PC-3 (cell line): ENCODE measurements at regions not wholly inside any gene's neighbourhood (a gene's known extent, or its start where the extent isn't known, plus 50 kb on each side); places are given as distances from the start of the nearest gene placed in this dataset.

Experiments used
- ATAC-seq: fragments of 200-7000 bp; cut with Tn5 transposase; 2 replicates; pipeline ENCODE4 v1.9.1; 2020; ENCODE audit warnings: mild to moderate bottlenecking, moderate library complexity
- BruUV-seq: library from RNA; stranded (reverse); fragments of 400-500 nt; replicated peaks from 2 replicates; lab custom pipeline; 2021; lab: Mats Ljungman, UMichigan
- CTCF ChIA-PET: fragments of 300-600 bp; sonication (Branson Sonifier 250); formaldehyde crosslinking; loops from one replicate; lab custom pipeline; 2022; ENCODE audit warnings: antibody characterized with exemption; lab: Charles Lee
- POLR2A ChIA-PET: fragments of 300-600 bp; sonication (Branson Sonifier 250); formaldehyde crosslinking; loops from one replicate; lab custom pipeline; 2022; ENCODE audit warnings: antibody characterized with exemption; ENCODE audit not compliant: unreplicated experiment; lab: Charles Lee
- DNase-seq: peaks from one replicate; pipeline ENCODE4 v3.0.0-alpha.2; 2015
- H2AFZ ChIP-seq: fragments of 300-600 bp; sonication (generic); 2 replicates; pipeline ENCODE4 v1.6.0; 2016; ENCODE audit warnings: antibody characterized with exemption, low read length
- H3F3A ChIP-seq: fragments of 300-600 bp; sonication (generic); one replicate; pipeline ENCODE4 v1.6.0; 2017; ENCODE audit warnings: antibody characterized with exemption, low read length, control low read depth, mild to moderate bottlenecking; ENCODE audit not compliant: unreplicated experiment
- H3K27ac ChIP-seq: fragments of 300-600 bp; sonication (generic); 2 replicates; pipeline ENCODE4 v1.5.1; 2016; ENCODE audit warnings: mild to moderate bottlenecking, low read length
- H3K27me3 ChIP-seq: fragments of 300-600 bp; sonication (generic); 2 replicates; pipeline ENCODE4 v1.6.1; 2016; ENCODE audit warnings: low read length, mixed read lengths
- H3K36me3 ChIP-seq: fragments of 300-600 bp; sonication (generic); 2 replicates; pipeline ENCODE4 v1.6.1; 2016; ENCODE audit warnings: low read depth, mixed run types, low read length, mixed read lengths
- H3K4me1 ChIP-seq: fragments of 300-600 bp; sonication (generic); 2 replicates; pipeline ENCODE4 v1.5.1; 2016; ENCODE audit warnings: low read length; ENCODE audit not compliant: insufficient read depth
- H3K4me2 ChIP-seq: fragments of 300-600 bp; sonication (generic); 2 replicates; pipeline ENCODE4 v1.6.0; 2016; ENCODE audit warnings: low read length
- H3K4me3 ChIP-seq: fragments of 300-600 bp; sonication (generic); 2 replicates; pipeline ENCODE4 v1.5.1; 2016; ENCODE audit warnings: mild to moderate bottlenecking, low read length, mixed read lengths
- H3K79me2 ChIP-seq: fragments of 300-600 bp; sonication (generic); 2 replicates; pipeline ENCODE4 v1.6.1; 2017; ENCODE audit warnings: low read length, mixed read lengths
- H3K9ac ChIP-seq: fragments of 300-600 bp; sonication (generic); 2 replicates; pipeline ENCODE4 v1.6.0; 2016; ENCODE audit warnings: mild to moderate bottlenecking, low read length
- H3K9me2 ChIP-seq: fragments of 300-600 bp; sonication (generic); replicated peaks from 2 replicates; pipeline ENCODE4 v1.6.1; 2016; ENCODE audit warnings: mixed run types, low read length, mixed read lengths
- H3K9me3 ChIP-seq: fragments of 300-600 bp; sonication (generic); 2 replicates; pipeline ENCODE4 v1.6.1; 2016; ENCODE audit warnings: low read length, mixed read lengths
- H4K20me1 ChIP-seq: fragments of 300-600 bp; sonication (generic); 2 replicates; pipeline ENCODE4 v1.6.1; 2016; ENCODE audit warnings: low read length, mixed read lengths
- EZH2 ChIP-seq: fragments of 300-600 bp; sonication (generic); IDR thresholded peaks from one replicate; pipeline ENCODE4 v1.6.1; 2017; ENCODE audit warnings: antibody characterized with exemption, mild to moderate bottlenecking, low read length; ENCODE audit not compliant: unreplicated experiment
- EZH2phosphoT487 ChIP-seq: fragments of 300-600 bp; sonication (generic); IDR thresholded peaks from 2 replicates; pipeline ENCODE4 v1.6.1; 2018; ENCODE audit warnings: mild to moderate bottlenecking, antibody characterized with exemption, low read length, borderline replicate concordance
- intact Hi-C: fragments of 100-400 bp; cut with micrococcal nuclease; formaldehyde crosslinking; loops from 2 replicates; pipeline ENCODE4 v1.9.0; 2023
- TF ChIP-seq, protein P1 (sequence below): fragments of 300-600 bp; sonication (generic); conservative IDR thresholded peaks from 2 replicates; pipeline ENCODE4 v1.5.1; 2017; ENCODE audit warnings: antibody characterized with exemption, low read depth, mild to moderate bottlenecking, low read length

DNA sequence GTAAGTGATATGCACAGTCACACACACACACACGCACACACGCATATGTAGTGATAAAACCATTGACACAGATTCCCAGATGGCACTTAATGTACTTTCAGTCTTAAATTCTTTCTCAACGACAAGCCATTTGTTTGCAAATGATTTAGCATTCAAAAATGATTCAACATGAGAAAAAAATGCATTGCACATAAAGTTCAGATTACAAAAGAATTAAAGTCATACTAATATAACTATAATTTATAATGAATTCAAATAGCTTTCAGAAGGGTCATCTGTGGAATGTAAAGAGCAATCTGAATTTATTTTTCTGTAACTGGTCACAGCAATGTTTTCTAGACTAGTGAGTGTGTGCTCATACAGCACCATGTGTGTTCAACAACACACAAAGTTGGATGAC lies 521.6 kb upstream of the ZNF337 start:
- H3K36me3 ChIP-seq = no peaks in the 10 kb centered on the region
- H3K9me3 ChIP-seq = no peaks in the 10 kb centered on the region
- H3K4me1 ChIP-seq = no peaks in the 10 kb centered on the region
- CTCF ChIA-PET = no interaction called here
- TF ChIP-seq EZH2 = no peak
- TF ChIP-seq EZH2phosphoT487 = no peak
- TF ChIP-seq, protein P1, sequence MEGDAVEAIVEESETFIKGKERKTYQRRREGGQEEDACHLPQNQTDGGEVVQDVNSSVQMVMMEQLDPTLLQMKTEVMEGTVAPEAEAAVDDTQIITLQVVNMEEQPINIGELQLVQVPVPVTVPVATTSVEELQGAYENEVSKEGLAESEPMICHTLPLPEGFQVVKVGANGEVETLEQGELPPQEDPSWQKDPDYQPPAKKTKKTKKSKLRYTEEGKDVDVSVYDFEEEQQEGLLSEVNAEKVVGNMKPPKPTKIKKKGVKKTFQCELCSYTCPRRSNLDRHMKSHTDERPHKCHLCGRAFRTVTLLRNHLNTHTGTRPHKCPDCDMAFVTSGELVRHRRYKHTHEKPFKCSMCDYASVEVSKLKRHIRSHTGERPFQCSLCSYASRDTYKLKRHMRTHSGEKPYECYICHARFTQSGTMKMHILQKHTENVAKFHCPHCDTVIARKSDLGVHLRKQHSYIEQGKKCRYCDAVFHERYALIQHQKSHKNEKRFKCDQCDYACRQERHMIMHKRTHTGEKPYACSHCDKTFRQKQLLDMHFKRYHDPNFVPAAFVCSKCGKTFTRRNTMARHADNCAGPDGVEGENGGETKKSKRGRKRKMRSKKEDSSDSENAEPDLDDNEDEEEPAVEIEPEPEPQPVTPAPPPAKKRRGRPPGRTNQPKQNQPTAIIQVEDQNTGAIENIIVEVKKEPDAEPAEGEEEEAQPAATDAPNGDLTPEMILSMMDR = no peak
- no peak overlapping the region for H3K9ac ChIP-seq
- H3K27ac ChIP-seq = no peak overlapping the region
- intact Hi-C loops = loop anchor here (10.0 kb wide), 2 partner anchors 76 to 84 kb away; no protein-coding TSS in a partner anchor
- H3K4me2 ChIP-seq = no peak overlapping the region
- no peak overlapping the region for H2AFZ ChIP-seq
- no peaks in the 10 kb centered on the region for H4K20me1 ChIP-seq
- no peaks in the 10 kb centered on the region for H3K9me2 ChIP-seq
- H3K4me3 ChIP-seq = no peak overlapping the region
- DNase-seq = peak; percentile 30
- H3F3A ChIP-seq = no peaks in the 10 kb centered on the region
- no TSS peak for BruUV-seq
- no peaks in the 10 kb centered on the region for H3K79me2 ChIP-seq
- POLR2A ChIA-PET = no interaction called here
- ATAC-seq = peak; percentile 15; the same call in 1 of the 2 replicates
- H3K27me3 ChIP-seq = peaks cover 14% of the 10 kb centered on the region; the same call in 1 of the 2 replicates

DNA sequence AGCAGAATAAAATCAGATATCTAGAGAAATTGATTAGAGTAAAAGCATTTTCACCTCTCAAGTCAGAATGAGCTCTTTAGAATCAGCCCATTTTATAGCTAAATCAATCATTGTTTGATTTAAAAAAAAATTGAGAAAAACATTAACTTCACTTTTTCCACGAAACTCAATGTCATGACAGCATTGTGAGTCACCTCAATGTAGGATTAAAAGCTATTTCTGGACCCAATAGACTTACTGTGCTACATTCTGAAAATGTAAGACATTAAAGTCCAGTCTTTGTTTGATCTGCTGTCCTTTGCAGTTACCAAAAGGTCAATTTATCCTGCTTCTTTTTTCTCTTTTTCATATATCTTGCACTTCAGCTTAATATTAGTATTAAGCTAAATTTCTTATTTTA lies 519.4 kb upstream of the ZNF337 start:
- H3K4me1 ChIP-seq = no peaks in the 10 kb centered on the region
- H3K4me3 ChIP-seq = no peak overlapping the region
- no TSS peak for BruUV-seq
- POLR2A ChIA-PET = no interaction called here
- H3K36me3 ChIP-seq = no peaks in the 10 kb centered on the region
- no peaks in the 10 kb centered on the region for H3K9me3 ChIP-seq
- no peak overlapping the region for H3K9ac ChIP-seq
- TF ChIP-seq EZH2 (no peak), EZH2phosphoT487 (no peak)
- TF ChIP-seq, protein P1 = no peak
- no peaks in the 10 kb centered on the region for H4K20me1 ChIP-seq
- no peaks in the 10 kb centered on the region for H3F3A ChIP-seq
- CTCF ChIA-PET = no interaction called here
- no peaks in the 10 kb centered on the region for H3K9me2 ChIP-seq
- no peaks in the 10 kb centered on the region for H3K27me3 ChIP-seq
- peak; percentile 77 for ATAC-seq
- no peaks in the 10 kb centered on the region for H3K79me2 ChIP-seq
- 0 out of 2 replicates have a peak overlapping the region, but pooled peaks have one; percentile 2 for H3K4me2 ChIP-seq
- no peak overlapping the region for H3K27ac ChIP-seq
- H2AFZ ChIP-seq = no peak overlapping the region
- intact Hi-C loops = loop anchor here (10.0 kb wide), 2 partner anchors 79 to 81 kb away; no protein-coding TSS in a partner anchor
- DNase-seq = peak; percentile 37

DNA sequence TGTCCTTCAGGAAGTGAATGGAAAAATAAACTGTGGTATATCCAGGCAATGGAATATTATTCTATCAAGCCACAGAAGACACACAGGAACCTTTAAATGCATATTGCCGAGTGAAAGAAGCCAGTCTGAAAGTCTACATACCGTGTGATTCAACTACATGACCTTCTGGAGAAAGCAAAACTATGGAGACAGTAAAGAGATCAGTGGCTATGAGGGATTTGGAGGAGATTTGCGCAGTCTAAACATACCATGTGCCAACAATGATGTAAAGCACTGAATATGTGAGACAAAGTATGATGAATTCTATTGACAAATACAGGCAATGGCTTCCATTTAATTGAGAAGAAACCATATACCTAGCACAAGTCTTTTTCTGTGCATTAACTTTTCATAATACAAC lies 518.3 kb upstream of the ZNF337 start:
- TF ChIP-seq EZH2 (no peak), EZH2phosphoT487 (no peak)
- TF ChIP-seq, protein P1 = no peak
- H4K20me1 ChIP-seq = no peaks in the 10 kb centered on the region
- H3K79me2 ChIP-seq = no peaks in the 10 kb centered on the region
- ATAC-seq = no peak
- no peak for DNase-seq
- no peak overlapping the region for H2AFZ ChIP-seq
- POLR2A ChIA-PET = no interaction called here
- no peaks in the 10 kb centered on the region for H3K9me3 ChIP-seq
- no peaks in the 10 kb centered on the region for H3K36me3 ChIP-seq
- no peak overlapping the region for H3K9ac ChIP-seq
- H3K27me3 ChIP-seq = no peaks in the 10 kb centered on the region
- H3K4me2 ChIP-seq = no peak overlapping the region
- no peaks in the 10 kb centered on the region for H3K9me2 ChIP-seq
- H3K27ac ChIP-seq = no peak overlapping the region
- no peak overlapping the region for H3K4me3 ChIP-seq
- no peaks in the 10 kb centered on the region for H3F3A ChIP-seq
- intact Hi-C loops = loop anchor here (10.0 kb wide), 2 partner anchors 80 kb away; no protein-coding TSS in a partner anchor
- no TSS peak for BruUV-seq
- H3K4me1 ChIP-seq = no peaks in the 10 kb centered on the region
- CTCF ChIA-PET = no interaction called here
